ENCODE measurements at regions not wholly inside any gene's neighbourhood (a gene's known extent, or its start where the extent isn't known, plus 50 kb on each side); places are given as distances from the start of the nearest gene placed in this dataset.
"Not testable (repeated sequence)": the region's sequence is repeated elsewhere in the genome, so short reads cannot be mapped to it uniquely, and the experiment has no call there.

DNA sequence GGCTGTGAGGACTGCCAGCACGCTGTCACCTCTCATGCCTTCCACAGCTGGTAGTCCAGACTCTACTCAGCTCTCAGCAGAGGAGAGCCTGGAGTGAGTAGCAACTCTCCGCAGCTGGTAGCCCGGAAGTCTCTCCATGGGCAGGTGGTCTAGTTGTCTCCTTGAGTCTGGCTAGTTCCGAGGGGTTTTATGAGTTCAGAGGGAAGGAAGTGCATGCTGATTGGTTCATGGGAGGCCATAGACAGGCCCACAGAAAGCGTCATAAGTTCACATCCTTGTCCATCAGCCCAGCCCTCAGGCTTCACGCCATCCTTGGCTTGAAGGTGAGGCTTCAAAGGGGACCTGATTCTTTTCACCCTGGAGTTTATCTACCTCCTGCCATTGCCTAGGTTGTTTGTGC is 2662.4 kb upstream of the PCDH20 start (continued):
- TF ChIP-seq ZFP36 (IDR thresholded peaks at IDR 0.05; ENCODE audit: borderline replicate concordance, low read depth, low read length, partially characterized antibody) (no peak), RCOR2 (CRISPR knock-in tag; IDR thresholded peaks at IDR 0.05) (no peak)
- TF ChIP-seq, protein P1, sequence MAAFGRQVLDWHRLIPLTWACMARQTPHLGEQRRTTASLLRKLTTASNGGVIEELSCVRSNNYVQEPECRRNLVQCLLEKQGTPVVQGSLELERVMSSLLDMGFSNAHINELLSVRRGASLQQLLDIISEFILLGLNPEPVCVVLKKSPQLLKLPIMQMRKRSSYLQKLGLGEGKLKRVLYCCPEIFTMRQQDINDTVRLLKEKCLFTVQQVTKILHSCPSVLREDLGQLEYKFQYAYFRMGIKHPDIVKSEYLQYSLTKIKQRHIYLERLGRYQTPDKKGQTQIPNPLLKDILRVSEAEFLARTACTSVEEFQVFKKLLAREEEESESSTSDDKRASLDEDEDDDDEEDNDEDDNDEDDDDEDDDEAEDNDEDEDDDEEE (CRISPR knock-in tag; IDR thresholded peaks at IDR 0.05): no peak

DNA sequence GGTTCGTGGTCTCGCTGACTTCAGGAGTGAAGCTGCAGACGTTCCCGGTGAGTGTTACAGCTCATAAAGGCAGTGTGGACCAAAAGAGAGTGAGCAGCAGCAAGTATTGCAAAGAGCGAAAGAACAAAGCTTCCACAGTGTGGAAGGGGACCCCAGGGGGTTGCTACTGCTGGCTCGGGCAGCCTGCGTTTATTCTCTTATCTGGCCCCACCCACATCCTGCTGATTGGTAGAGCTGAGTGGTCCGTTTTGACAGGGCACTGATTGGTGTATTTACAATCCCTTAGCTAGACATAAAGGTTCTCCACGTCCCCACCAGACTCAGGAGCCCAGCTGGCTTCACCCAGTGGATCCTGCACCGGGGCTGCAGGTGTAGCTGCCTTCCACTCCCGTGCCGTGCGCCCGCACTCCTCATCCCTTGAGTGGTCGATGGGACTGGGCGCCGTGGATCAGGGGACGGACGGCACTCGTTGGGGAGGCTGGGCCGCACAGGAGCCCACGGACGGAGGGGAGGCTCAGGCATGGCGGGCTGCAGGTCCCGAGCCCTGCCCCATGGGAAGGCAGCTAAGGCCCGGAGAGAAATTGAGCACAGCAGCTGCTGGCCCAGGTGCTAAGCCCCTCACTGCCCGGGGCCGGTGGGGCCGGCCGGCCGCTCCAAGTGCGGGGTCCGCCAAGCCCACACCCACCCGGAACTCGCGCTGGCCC is 2661.6 kb upstream of the PCDH20 start:
- BruUV-seq (replicated peaks); H3K27ac ChIP-seq (ENCODE audit: extremely low read length, insufficient read depth, low read length); H2AFZ ChIP-seq (ENCODE audit: low read length); CTCF ChIA-PET (ENCODE audit: low intra/inter-chr PET ratio, low total read pairs); FAIRE-seq; in situ Hi-C loops (cut with HindIII; ENCODE audit: extremely low pct_ligation_motif_present, low pct_unique_long_range_greater_than_20kb); POLR2A ChIA-PET; H3K9me3 ChIP-seq (ENCODE audit: low read length); H4K20me1 ChIP-seq (ENCODE audit: insufficient read depth, low read length); ATAC-seq; H3K9ac ChIP-seq (ENCODE audit: insufficient read depth, low read depth, low read length); H3K36me3 ChIP-seq (replicated peaks in 1 of 2; ENCODE audit: control insufficient read depth in 1 of 2, insufficient read depth in 2 of 2, low read length in 2 of 2); intact Hi-C loops (cut with micrococcal nuclease; ENCODE audit: unreplicated experiment); H3K27me3 ChIP-seq (ENCODE audit: control insufficient read depth in 1 of 2, insufficient read depth in 2 of 2, low read length in 2 of 2): not testable (repeated sequence)
- H3K4me1 ChIP-seq (ENCODE audit: insufficient read depth, low read length): peaks cover 13% of the 10 kb centered on the region
- WGBS (ENCODE audit: low lambda C conversion rate): 89% methylated on average over 18 of the region's 36 CpGs
- TF ChIP-seq ZBTB38 (CRISPR knock-in tag; IDR thresholded peaks at IDR 0.05): 0 out of 2 replicates have a peak, but pooled peaks have one; percentile 29
- 0 out of 4 replicates have a peak, but pooled peaks of 1 of the 2 experiments have one; percentile 22 for TF ChIP-seq POLR2A (IDR thresholded peaks at IDR 0.05; ENCODE audit: insufficient read depth in 1 of 2, low read depth in 2 of 2, low read length in 2 of 2)
- TF ChIP-seq PHF8 (CRISPR knock-in tag; IDR thresholded peaks at IDR 0.05): peak; percentile 0; the same call in 1 of the 2 replicates
- TF ChIP-seq NFYB (CRISPR knock-in tag; IDR thresholded peaks at IDR 0.05): peak; percentile 59
- TF ChIP-seq NFYC (CRISPR knock-in tag; IDR thresholded peaks at IDR 0.05): peak; percentile 60
- DNase-seq (ENCODE audit: low spot score): peak; percentile 2
- H3K79me2 ChIP-seq (ENCODE audit: insufficient read depth, low read length): peaks cover 32% of the 10 kb centered on the region
- peak overlapping the region; percentile 62; the same call in 1 of the 2 replicates for H3K4me2 ChIP-seq (ENCODE audit: low read depth, low read length)
- peak overlapping the region in 1 of 3 experiments; percentile 98; a peak in 2 of 6 replicates for H3K4me3 ChIP-seq (replicated peaks in 1 of 3; ENCODE audit: insufficient read depth in 1 of 3, low read depth in 2 of 3, low read length in 3 of 3)
